ENCODE measurements at regions not wholly inside any gene's neighbourhood (a gene's known extent, or its start where the extent isn't known, plus 50 kb on each side); places are given as distances from the start of the nearest gene placed in this dataset.

- Histone ChIP-seq H3K36me3 (ENCODE audit: insufficient read depth) (no peaks in the 10 kb centered on the region), H3F3A (replicated peaks; ENCODE audit: low read depth) (no peaks in the 10 kb centered on the region), H3K4me3 (no peak overlapping the region), H3K4me1 (ENCODE audit: insufficient read depth) (no peaks in the 10 kb centered on the region), H3K79me2 (replicated peaks; ENCODE audit: insufficient read depth) (no peaks in the 10 kb centered on the region), H3K9me2 (ENCODE audit: insufficient read depth) (no peaks in the 10 kb centered on the region), H2AFZ (no peak overlapping the region), H3K27me3 (ENCODE audit: insufficient read depth) (no peaks in the 10 kb centered on the region), H3K27ac (ENCODE audit: low read depth) (no peak overlapping the region), H4K20me1 (replicated peaks; ENCODE audit: insufficient read depth) (no peaks in the 10 kb centered on the region), H3K4me2 (no peak overlapping the region)
- Mint-ChIP-seq H3K4me1 (no peaks in the 10 kb centered on the region), H3K27me3 (ENCODE audit: insufficient read depth, low read depth, poor library complexity) (no peaks in the 10 kb centered on the region), H3K4me3 (no peak overlapping the region), H3K9me3 (peaks cover 83% of the 10 kb centered on the region), H3K36me3 (ENCODE audit: low read depth) (peaks cover 20% of the 10 kb centered on the region; the same call in 2 of the 3 replicates), H3K27ac (no peak overlapping the region)
- DNase-seq (ENCODE audit: low spot score) (no peak), ATAC-seq (no peak)
- TF ChIP-seq EZH2phosphoT487 (IDR thresholded peaks at IDR 0.05; ENCODE audit: unreplicated experiment) (no peak), NANOG (IDR thresholded peaks at IDR 0.05; ENCODE audit: borderline replicate concordance) (no peak), STAT1 (IDR thresholded peaks at IDR 0.05; ENCODE audit: unreplicated experiment) (no peak), ZNF331 (CRISPR knock-in tag; IDR thresholded peaks at IDR 0.05; ENCODE audit: low read depth) (no peak), ZNF114 (CRISPR knock-in tag; IDR thresholded peaks at IDR 0.05) (no peak), CREB1 (CRISPR knock-in tag; IDR thresholded peaks at IDR 0.05; ENCODE audit: low read depth) (no peak)
- TF ChIP-seq, protein P1, sequence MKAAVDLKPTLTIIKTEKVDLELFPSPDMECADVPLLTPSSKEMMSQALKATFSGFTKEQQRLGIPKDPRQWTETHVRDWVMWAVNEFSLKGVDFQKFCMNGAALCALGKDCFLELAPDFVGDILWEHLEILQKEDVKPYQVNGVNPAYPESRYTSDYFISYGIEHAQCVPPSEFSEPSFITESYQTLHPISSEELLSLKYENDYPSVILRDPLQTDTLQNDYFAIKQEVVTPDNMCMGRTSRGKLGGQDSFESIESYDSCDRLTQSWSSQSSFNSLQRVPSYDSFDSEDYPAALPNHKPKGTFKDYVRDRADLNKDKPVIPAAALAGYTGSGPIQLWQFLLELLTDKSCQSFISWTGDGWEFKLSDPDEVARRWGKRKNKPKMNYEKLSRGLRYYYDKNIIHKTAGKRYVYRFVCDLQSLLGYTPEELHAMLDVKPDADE (IDR thresholded peaks at IDR 0.05) = no peak
Measured at GRCh38 chr3:622314-622713, 425.8 kb downstream of the CHL1 start.

DNA sequence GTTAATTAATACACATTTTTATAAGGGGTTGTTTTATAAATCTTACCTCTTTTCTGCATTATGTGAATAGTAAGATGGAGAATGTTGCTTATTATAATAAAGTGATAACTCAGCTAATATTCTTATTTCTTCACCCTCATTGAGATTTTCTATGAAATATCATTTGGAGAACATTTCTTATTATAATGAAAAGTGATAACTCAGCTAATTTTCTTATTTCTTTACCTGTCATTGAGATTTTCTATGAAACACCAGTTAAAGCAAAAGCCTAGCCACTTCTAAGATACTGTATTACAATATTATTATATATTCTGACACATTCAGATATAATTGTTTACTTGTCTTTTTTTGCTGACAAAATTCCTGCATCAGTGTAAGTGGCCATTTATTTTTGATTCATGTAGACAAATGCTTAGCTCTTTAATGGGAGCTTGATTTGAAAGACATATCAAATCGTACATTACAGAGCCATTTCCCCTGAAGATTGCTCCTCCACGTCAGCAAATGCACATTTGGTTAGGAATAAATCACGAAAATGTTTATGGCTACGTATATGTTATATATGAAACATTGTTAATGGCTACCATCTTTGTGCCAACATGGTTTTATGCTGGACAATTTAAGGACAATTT, 427.5 kb downstream of the CHL1 start:
- H3K4me3 Mint-ChIP-seq = no peak overlapping the region
- ATAC-seq = no peak
- Histone ChIP-seq H3K9me2 (ENCODE audit: insufficient read depth) (no peaks in the 10 kb centered on the region), H4K20me1 (replicated peaks; ENCODE audit: insufficient read depth) (no peaks in the 10 kb centered on the region), H3K27me3 (ENCODE audit: insufficient read depth) (no peaks in the 10 kb centered on the region), H3F3A (replicated peaks; ENCODE audit: low read depth) (no peaks in the 10 kb centered on the region), H3K4me2 (no peak overlapping the region), H3K4me3 (no peak overlapping the region), H2AFZ (no peak overlapping the region), H3K36me3 (ENCODE audit: insufficient read depth) (no peaks in the 10 kb centered on the region), H3K79me2 (replicated peaks; ENCODE audit: insufficient read depth) (no peaks in the 10 kb centered on the region), H3K27ac (ENCODE audit: low read depth) (no peak overlapping the region), H3K4me1 (ENCODE audit: insufficient read depth) (no peaks in the 10 kb centered on the region)
- DNase-seq (ENCODE audit: low spot score) = no peak
- TF ChIP-seq POLR2AphosphoS5 (IDR thresholded peaks at IDR 0.05; ENCODE audit: low read depth) (no peak), EZH2phosphoT487 (IDR thresholded peaks at IDR 0.05; ENCODE audit: unreplicated experiment) (no peak), CREB1 (CRISPR knock-in tag; IDR thresholded peaks at IDR 0.05; ENCODE audit: low read depth) (no peak), JUNB (IDR thresholded peaks at IDR 0.05; ENCODE audit: unreplicated experiment) (no peak)
- TF ChIP-seq, protein P2, sequence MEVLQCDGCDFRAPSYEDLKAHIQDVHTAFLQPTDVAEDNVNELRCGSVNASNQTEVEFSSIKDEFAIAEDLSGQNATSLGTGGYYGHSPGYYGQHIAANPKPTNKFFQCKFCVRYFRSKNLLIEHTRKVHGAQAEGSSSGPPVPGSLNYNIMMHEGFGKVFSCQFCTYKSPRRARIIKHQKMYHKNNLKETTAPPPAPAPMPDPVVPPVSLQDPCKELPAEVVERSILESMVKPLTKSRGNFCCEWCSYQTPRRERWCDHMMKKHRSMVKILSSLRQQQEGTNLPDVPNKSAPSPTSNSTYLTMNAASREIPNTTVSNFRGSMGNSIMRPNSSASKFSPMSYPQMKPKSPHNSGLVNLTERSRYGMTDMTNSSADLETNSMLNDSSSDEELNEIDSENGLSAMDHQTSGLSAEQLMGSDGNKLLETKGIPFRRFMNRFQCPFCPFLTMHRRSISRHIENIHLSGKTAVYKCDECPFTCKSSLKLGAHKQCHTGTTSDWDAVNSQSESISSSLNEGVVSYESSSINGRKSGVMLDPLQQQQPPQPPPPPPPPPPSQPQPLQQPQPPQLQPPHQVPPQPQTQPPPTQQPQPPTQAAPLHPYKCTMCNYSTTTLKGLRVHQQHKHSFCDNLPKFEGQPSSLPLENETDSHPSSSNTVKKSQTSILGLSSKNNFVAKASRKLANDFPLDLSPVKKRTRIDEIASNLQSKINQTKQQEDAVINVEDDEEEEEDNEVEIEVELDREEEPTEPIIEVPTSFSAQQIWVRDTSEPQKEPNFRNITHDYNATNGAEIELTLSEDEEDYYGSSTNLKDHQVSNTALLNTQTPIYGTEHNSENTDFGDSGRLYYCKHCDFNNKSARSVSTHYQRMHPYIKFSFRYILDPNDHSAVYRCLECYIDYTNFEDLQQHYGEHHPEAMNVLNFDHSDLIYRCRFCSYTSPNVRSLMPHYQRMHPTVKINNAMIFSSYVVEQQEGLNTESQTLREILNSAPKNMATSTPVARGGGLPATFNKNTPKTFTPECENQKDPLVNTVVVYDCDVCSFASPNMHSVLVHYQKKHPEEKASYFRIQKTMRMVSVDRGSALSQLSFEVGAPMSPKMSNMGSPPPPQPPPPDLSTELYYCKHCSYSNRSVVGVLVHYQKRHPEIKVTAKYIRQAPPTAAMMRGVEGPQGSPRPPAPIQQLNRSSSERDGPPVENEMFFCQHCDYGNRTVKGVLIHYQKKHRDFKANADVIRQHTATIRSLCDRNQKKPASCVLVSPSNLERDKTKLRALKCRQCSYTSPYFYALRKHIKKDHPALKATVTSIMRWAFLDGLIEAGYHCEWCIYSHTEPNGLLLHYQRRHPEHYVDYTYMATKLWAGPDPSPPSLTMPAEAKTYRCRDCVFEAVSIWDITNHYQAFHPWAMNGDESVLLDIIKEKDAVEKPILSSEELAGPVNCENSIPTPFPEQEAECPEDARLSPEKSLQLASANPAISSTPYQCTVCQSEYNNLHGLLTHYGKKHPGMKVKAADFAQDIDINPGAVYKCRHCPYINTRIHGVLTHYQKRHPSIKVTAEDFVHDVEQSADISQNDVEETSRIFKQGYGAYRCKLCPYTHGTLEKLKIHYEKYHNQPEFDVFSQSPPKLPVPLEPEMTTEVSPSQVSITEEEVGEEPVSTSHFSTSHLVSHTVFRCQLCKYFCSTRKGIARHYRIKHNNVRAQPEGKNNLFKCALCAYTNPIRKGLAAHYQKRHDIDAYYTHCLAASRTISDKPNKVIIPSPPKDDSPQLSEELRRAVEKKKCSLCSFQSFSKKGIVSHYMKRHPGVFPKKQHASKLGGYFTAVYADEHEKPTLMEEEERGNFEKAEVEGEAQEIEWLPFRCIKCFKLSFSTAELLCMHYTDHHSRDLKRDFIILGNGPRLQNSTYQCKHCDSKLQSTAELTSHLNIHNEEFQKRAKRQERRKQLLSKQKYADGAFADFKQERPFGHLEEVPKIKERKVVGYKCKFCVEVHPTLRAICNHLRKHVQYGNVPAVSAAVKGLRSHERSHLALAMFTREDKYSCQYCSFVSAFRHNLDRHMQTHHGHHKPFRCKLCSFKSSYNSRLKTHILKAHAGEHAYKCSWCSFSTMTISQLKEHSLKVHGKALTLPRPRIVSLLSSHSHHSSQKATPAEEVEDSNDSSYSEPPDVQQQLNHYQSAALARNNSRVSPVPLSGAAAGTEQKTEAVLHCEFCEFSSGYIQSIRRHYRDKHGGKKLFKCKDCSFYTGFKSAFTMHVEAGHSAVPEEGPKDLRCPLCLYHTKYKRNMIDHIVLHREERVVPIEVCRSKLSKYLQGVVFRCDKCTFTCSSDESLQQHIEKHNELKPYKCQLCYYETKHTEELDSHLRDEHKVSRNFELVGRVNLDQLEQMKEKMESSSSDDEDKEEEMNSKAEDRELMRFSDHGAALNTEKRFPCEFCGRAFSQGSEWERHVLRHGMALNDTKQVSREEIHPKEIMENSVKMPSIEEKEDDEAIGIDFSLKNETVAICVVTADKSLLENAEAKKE (CRISPR knock-in tag; IDR thresholded peaks at IDR 0.05) = no peak
- TF ChIP-seq, protein P1 (IDR thresholded peaks at IDR 0.05) = no peak
- H3K9me3 Mint-ChIP-seq = peaks cover 85% of the 10 kb centered on the region
- H3K36me3 Mint-ChIP-seq (ENCODE audit: low read depth) = peaks cover 28% of the 10 kb centered on the region; the same call in 2 of the 3 replicates
- no peak overlapping the region for H3K27ac Mint-ChIP-seq
- H3K27me3 Mint-ChIP-seq (ENCODE audit: insufficient read depth, low read depth, poor library complexity) = no peaks in the 10 kb centered on the region
- H3K4me1 Mint-ChIP-seq = no peaks in the 10 kb centered on the region

Data from GM23338 (cell line).